ENCODE measurements at regions not wholly inside any gene's neighbourhood (a gene's known extent, or its start where the extent isn't known, plus 50 kb on each side); places are given as distances from the start of the nearest gene placed in this dataset.

DNA sequence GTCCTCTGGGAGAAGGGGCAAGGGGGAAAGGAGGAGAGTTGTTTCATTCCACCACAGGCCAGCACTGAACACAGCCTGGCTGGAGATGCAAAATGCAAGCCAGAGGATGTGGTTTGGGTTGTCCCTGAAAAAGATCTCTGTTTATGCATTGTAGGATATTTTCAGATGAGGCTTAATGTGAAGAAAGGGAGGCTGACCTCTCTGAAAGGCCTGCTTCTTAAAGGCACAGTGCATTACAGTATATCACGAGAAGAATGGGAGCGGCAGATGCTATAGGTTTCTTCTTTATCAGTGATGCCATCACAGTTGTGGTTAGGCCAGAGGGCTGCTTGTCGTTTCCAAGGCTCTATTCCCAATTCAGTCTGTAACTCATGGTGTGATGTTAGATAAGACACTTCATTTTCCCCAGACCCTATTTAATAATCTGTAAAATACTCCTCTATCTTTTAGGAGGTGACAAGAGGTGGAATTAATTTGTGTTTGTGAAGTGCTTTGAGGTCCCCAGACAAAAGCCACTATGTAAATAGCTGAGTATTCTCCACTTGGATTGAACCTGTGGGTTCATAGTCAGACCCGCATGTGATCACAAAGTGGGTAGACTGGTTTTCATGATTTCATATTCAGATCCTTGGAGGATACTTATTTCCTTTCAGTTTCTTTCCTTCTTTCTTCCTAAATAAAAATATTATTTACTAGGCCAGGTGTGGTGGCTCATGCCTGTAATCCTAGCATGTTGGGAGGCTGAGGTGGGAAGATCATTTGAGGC is 76.5 kb upstream of the WDR26 start:
- CTCF ChIA-PET = no interaction called here
- no peak overlapping the region for H3K27ac Mint-ChIP-seq
- H3K4me3 Mint-ChIP-seq = no peak overlapping the region
- H3K9me3 Mint-ChIP-seq = no peaks in the 10 kb centered on the region
- POLR2A ChIA-PET = no interaction called here
- TF ChIP-seq, protein P1, sequence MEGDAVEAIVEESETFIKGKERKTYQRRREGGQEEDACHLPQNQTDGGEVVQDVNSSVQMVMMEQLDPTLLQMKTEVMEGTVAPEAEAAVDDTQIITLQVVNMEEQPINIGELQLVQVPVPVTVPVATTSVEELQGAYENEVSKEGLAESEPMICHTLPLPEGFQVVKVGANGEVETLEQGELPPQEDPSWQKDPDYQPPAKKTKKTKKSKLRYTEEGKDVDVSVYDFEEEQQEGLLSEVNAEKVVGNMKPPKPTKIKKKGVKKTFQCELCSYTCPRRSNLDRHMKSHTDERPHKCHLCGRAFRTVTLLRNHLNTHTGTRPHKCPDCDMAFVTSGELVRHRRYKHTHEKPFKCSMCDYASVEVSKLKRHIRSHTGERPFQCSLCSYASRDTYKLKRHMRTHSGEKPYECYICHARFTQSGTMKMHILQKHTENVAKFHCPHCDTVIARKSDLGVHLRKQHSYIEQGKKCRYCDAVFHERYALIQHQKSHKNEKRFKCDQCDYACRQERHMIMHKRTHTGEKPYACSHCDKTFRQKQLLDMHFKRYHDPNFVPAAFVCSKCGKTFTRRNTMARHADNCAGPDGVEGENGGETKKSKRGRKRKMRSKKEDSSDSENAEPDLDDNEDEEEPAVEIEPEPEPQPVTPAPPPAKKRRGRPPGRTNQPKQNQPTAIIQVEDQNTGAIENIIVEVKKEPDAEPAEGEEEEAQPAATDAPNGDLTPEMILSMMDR (IDR thresholded peaks at IDR 0.05) = no peak
- H3K36me3 Mint-ChIP-seq (ENCODE audit: low read depth) = no peaks in the 10 kb centered on the region
- intact Hi-C loops (cut with micrococcal nuclease) = no loop called here
- DNase-seq (no peak), ATAC-seq (ENCODE audit: low read depth) (no peak)
- H3K4me1 Mint-ChIP-seq = peaks cover 5% of the 10 kb centered on the region
- H3K27me3 Mint-ChIP-seq = no peaks in the 10 kb centered on the region

DNA sequence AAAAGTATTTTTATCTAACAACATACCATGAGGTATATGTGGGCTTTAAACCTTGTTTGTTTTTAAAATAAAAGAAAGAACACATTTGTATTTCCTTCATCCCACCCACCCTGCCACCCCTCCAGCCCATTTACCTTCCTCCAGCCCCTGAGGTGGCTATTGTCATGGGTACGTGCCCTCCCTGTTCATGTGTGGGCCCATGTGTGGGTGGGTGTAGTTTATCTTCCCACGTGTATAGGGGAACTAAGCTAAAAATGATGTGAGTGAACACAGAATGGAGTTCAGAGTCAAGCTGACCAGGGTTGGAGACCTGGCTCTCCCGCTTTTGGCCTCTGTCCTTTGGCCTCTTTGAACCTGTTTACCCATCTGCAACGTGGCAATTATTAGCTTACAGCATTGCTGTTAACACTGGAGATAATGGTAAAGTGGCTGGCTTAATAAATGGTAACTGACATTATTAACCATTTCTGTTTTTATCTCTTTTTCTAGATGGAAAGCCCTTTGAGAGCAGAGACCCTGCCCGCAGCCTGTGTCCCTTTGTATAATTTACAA is 78.1 kb upstream of the WDR26 start:
- DNase-seq (no peak), ATAC-seq (ENCODE audit: low read depth) (no peak)
- H3K27ac Mint-ChIP-seq = no peak overlapping the region

DNA sequence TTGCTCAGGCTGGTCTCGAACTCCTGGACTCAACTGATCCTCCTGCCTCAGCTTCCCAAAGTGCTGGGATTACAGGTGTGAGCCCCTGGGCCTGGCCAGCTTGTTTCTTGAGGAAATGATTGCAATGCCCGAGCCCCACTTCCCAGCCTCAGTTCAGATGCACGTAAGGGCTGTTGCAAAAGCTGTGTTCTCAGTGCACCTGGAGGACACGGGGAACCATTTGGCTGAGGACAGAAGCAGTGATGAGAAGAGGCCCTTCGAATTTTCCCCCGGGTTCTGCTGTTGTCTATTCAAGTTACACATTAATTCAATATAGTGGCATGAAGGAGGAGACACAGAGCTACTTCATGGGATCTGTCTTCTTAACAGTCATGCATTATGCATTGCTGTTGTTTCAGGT is 78.8 kb upstream of the WDR26 start:
- Mint-ChIP-seq H3K4me3 (no peak overlapping the region), H3K27ac (no peak overlapping the region), H3K27me3 (no peaks in the 10 kb centered on the region), H3K9me3 (no peaks in the 10 kb centered on the region), H3K4me1 (peaks cover 5% of the 10 kb centered on the region), H3K36me3 (ENCODE audit: low read depth) (no peaks in the 10 kb centered on the region)
- TF ChIP-seq, protein P1 (IDR thresholded peaks at IDR 0.05) = no peak
- ATAC-seq (ENCODE audit: low read depth) (no peak), DNase-seq (no peak)
- ChIA-PET POLR2A (interaction anchor here (0.6 kb wide), 1 partner anchor 11 kb away, joined by 5 read pairs; no protein-coding TSS in a partner anchor), CTCF (interaction anchor here (1.3 to 2.4 kb wide), 4 partner anchors 10 to 409 kb away, joined by 4 to 14 read pairs (median 6); no protein-coding TSS in a partner anchor)
- intact Hi-C loops (cut with micrococcal nuclease) = loop anchor here (1.0 to 2.0 kb wide), 4 partner anchors 339 to 1463 kb away; no protein-coding TSS in a partner anchor

More for the DNA sequence above, 78.1 kb upstream of the WDR26 start:
- peaks cover 5% of the 10 kb centered on the region for H3K4me1 Mint-ChIP-seq
- ChIA-PET CTCF (interaction anchor here (2.1 to 2.4 kb wide), 2 partner anchors 14 to 410 kb away, joined by 6 to 14 read pairs; no protein-coding TSS in a partner anchor), POLR2A (interaction anchor here (0.6 kb wide), 1 partner anchor 10 kb away, joined by 5 read pairs; no protein-coding TSS in a partner anchor)
- H3K27me3 Mint-ChIP-seq = no peaks in the 10 kb centered on the region
- no peak overlapping the region for H3K4me3 Mint-ChIP-seq
- no peaks in the 10 kb centered on the region for H3K9me3 Mint-ChIP-seq
- TF ChIP-seq, protein P1 (IDR thresholded peaks at IDR 0.05) = no peak
- intact Hi-C loops (cut with micrococcal nuclease) = loop anchor here (1.0 to 2.0 kb wide), 4 partner anchors 340 to 1464 kb away; no protein-coding TSS in a partner anchor
- H3K36me3 Mint-ChIP-seq (ENCODE audit: low read depth) = no peaks in the 10 kb centered on the region

DNA sequence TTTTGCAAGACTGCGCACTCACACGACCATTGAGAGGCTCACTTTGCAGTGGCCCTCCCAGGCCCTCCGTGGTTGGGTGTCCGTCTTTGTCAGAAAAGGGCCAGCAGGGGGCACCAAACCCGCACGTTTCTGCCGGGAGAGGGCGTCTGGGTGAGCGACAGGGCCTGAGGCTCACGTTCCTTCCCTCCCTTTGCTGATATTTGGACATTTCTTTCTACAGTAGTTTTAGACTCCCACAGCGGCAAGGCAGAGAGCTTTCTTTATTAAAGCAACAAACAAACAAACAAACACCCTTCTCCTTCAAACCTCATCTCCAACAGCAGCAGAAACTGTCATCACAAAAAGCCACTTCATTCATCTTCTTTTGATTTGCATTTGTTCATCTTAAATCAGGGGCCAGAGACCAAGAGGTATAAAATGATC is 79.2 kb upstream of the WDR26 start:
- peak; percentile 88 for ATAC-seq (ENCODE audit: low read depth)
- DNase-seq = peak; percentile 65
- no peaks in the 10 kb centered on the region for H3K36me3 Mint-ChIP-seq (ENCODE audit: low read depth)
- peaks cover 5% of the 10 kb centered on the region for H3K4me1 Mint-ChIP-seq
- ChIA-PET CTCF (interaction anchor here (1.1 to 2.4 kb wide), 5 partner anchors 11 to 409 kb away, joined by 4 to 14 read pairs (median 6); no protein-coding TSS in a partner anchor), POLR2A (no interaction called here)
- no peaks in the 10 kb centered on the region for H3K9me3 Mint-ChIP-seq
- H3K4me3 Mint-ChIP-seq = no peak overlapping the region
- H3K27ac Mint-ChIP-seq = no peak overlapping the region
- TF ChIP-seq, protein P1 (IDR thresholded peaks at IDR 0.05) = peak; percentile 98
- intact Hi-C loops (cut with micrococcal nuclease) = loop anchor here (1.0 to 2.0 kb wide), 4 partner anchors 339 to 1463 kb away; no protein-coding TSS in a partner anchor
- no peaks in the 10 kb centered on the region for H3K27me3 Mint-ChIP-seq

DNA sequence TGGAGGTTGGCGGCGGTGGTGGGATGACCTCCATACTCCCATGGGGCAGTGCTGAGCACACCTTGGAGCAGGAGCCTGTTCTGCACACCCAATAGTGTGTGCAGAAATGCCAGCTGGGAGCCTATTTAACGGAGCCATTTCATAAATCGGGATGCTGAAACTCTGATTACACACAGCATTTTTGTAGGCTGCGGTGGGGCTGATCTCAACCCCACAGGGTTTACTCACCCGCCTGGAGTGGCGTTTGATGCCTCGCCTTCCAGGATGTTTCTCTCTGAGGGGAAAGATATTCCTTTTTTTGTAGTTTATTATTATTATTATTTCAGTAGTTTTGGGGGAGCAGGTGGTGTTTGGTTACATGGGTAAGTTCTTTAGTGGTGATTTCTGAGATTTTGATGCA is 82.6 kb upstream of the WDR26 start:
- H3K27me3 Mint-ChIP-seq = no peaks in the 10 kb centered on the region
- H3K4me3 Mint-ChIP-seq = no peak overlapping the region
- H3K9me3 Mint-ChIP-seq = peaks cover 2% of the 10 kb centered on the region
- no peak overlapping the region for H3K27ac Mint-ChIP-seq
- peaks cover 5% of the 10 kb centered on the region for H3K4me1 Mint-ChIP-seq
- intact Hi-C loops (cut with micrococcal nuclease) = no loop called here
- H3K36me3 Mint-ChIP-seq (ENCODE audit: low read depth) = no peaks in the 10 kb centered on the region
- POLR2A ChIA-PET = no interaction called here
- ATAC-seq (ENCODE audit: low read depth) (no peak), DNase-seq (no peak)
- CTCF ChIA-PET = no interaction called here
- TF ChIP-seq, protein P1 (IDR thresholded peaks at IDR 0.05) = no peak

Measured in activated B cell treated with CpG ODN at 0.5 μM for 24 hours (primary cell).